ENCODE measurements at regions not wholly inside any gene's neighbourhood (a gene's known extent, or its start where the extent isn't known, plus 50 kb on each side); places are given as distances from the start of the nearest gene placed in this dataset.
A peak's percentile ranks its signal among the peaks of the same experiment; 100 is the strongest.

DNA sequence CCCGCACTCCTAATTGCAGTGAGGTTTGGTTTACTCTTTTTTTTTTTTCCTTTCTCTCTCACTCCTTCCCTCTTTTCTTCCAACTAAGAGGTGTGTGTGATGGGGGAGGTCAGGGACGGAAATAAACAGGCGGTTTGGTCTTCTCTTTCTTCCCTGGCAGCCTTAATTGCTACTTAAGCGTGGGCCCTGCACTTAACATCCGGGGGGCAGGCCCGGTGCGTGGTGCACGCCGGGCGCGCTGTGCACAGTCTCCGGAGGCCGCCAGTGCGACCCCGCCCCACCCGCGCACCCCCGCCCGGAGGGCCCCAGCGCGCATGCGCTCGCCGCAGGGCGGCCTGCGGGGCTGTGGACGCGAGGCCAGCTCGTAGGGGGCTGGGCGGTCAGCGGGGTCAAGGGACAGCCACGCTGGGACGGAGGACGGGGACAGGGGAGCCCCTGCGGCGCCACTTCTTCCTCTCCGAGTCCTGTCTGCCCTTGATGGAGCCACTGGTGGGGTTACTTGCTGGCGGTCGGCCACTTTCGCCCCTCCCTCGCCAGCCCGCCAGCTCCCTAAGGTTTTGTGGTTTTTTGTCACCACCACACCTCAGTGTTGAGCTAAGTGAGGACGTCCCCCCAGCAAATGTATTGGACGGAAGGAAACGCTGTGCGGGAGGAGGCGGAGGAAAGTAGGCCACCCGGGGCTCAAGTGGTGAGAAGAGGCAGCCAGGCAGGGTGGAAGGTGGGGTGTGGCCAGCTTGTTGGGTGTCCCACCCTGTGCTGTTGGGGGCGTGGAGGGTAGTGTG lies 120.9 kb downstream of the MRM1 start:
- Histone ChIP-seq H3K9me3 (ENCODE audit: control extremely low read depth in 1 of 3, control insufficient read depth in 2 of 3, insufficient read depth in 1 of 3, low read length in 2 of 3) (peaks cover 0 to 5% (median 0%) of the 10 kb centered on the region in 3 donors), H2AFZ (ENCODE audit: insufficient read depth, low read depth, low read length, poor library complexity, severe bottlenecking) (peak overlapping the region; percentile 93), H3K9ac (ENCODE audit: low read length) (peak overlapping the region; percentile 72), H4K20me1 (ENCODE audit: control insufficient read depth, insufficient read depth, low read length, poor library complexity, severe bottlenecking) (no peaks in the 10 kb centered on the region), H3K4me3 (ENCODE audit: control extremely low read depth in 1 of 5, extremely low read depth in 1 of 5, insufficient read depth in 1 of 5, low read depth in 2 of 5, low read length in 4 of 5) (peak overlapping the region in 4 of 5 experiments; percentile 58 to 80 (median 64)), H3K27ac (ENCODE audit: low read length in 2 of 2) (peak overlapping the region; percentile 62 to 77), H3K36me3 (replicated peaks in 1 of 2; ENCODE audit: control extremely low read depth in 1 of 2, control insufficient read depth in 1 of 2, extremely low read depth in 1 of 2, insufficient read depth in 2 of 2, low read length in 1 of 2) (no peaks in the 10 kb centered on the region), H3K4me2 (replicated peaks; ENCODE audit: low read depth, low read length, poor library complexity, severe bottlenecking) (peak overlapping the region; percentile 92), H3K4me1 (ENCODE audit: control insufficient read depth in 2 of 2, insufficient read depth in 2 of 2, low read length in 2 of 2) (peaks cover 25 to 35% of the 10 kb centered on the region in 2 donors), H3K27me3 (replicated peaks in 1 of 4; ENCODE audit: control extremely low read depth in 1 of 4, control insufficient read depth in 3 of 4, insufficient read depth in 4 of 4, low read length in 3 of 4) (peaks cover 0 to 5% (median 1%) of the 10 kb centered on the region in 4 experiments), H3K79me2 (ENCODE audit: control insufficient read depth, insufficient read depth, low read length) (no peaks in the 10 kb centered on the region)
- POLR2A ChIA-PET = interaction anchor here (0.7 kb wide), 1 partner anchor 176 kb away, joined by 6 read pairs; no protein-coding TSS in a partner anchor
- ATAC-seq (ENCODE audit: low read depth) (peak; percentile 94), DNase-seq (peak; percentile 81)
- Mint-ChIP-seq H3K4me3 (peak overlapping the region; percentile 90), H3K4me1 (peaks cover 55% of the 10 kb centered on the region), H3K27ac (peak overlapping the region; percentile 96), H3K9me3 (ENCODE audit: insufficient read depth) (no peaks in the 10 kb centered on the region), H3K27me3 (peaks cover 9% of the 10 kb centered on the region)
- TF ChIP-seq, protein P1, sequence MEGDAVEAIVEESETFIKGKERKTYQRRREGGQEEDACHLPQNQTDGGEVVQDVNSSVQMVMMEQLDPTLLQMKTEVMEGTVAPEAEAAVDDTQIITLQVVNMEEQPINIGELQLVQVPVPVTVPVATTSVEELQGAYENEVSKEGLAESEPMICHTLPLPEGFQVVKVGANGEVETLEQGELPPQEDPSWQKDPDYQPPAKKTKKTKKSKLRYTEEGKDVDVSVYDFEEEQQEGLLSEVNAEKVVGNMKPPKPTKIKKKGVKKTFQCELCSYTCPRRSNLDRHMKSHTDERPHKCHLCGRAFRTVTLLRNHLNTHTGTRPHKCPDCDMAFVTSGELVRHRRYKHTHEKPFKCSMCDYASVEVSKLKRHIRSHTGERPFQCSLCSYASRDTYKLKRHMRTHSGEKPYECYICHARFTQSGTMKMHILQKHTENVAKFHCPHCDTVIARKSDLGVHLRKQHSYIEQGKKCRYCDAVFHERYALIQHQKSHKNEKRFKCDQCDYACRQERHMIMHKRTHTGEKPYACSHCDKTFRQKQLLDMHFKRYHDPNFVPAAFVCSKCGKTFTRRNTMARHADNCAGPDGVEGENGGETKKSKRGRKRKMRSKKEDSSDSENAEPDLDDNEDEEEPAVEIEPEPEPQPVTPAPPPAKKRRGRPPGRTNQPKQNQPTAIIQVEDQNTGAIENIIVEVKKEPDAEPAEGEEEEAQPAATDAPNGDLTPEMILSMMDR (IDR thresholded peaks at IDR 0.05) = no peak
- TF ChIP-seq EZH2 (IDR thresholded peaks at IDR 0.05; ENCODE audit: borderline replicate concordance, insufficient read depth, low read depth, low read length, poor library complexity, severe bottlenecking) = no peak
- intact Hi-C loops (cut with micrococcal nuclease) = loop anchor here (1.0 to 5.0 kb wide), 2 partner anchors 121 to 225 kb away; partner anchors contain the start of genes AATF and MRM1
- WGBS (ENCODE audit: insufficient coverage) = under 1% methylated on average over 46 of the region's 49 CpGs
- CTCF ChIA-PET = interaction anchor here (0.6 to 2.0 kb wide), 4 partner anchors 16 to 166 kb away, joined by 3 to 12 read pairs (median 4); partner anchors contain the start of gene MRM1

DNA sequence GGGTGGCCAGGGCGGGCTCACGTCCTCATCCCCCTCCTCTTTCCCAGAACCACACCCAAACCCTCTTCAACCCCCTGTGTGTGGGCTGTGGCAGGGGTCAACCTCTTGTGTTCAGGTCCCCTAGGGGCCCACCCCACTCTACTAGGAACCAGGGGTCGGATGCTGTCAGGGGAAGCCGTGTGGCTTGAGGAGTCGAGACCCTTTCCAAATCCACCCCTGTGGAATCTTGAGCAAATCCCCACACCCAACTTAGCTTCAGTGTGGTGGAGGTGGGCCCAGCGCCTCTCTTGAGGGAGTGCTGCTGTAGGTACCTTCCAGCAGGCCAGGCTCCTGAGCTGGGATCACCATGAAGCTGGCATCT lies 121.5 kb downstream of the MRM1 start:
- ChIA-PET CTCF (interaction anchor here (0.6 to 2.0 kb wide), 3 partner anchors 17 to 166 kb away, joined by 3 to 12 read pairs (median 3); no protein-coding TSS in a partner anchor), POLR2A (no interaction called here)
- peak overlapping the region in 4 of 5 experiments; percentile 58 to 80 (median 64) for H3K4me3 ChIP-seq (ENCODE audit: control extremely low read depth in 1 of 5, extremely low read depth in 1 of 5, insufficient read depth in 1 of 5, low read depth in 2 of 5, low read length in 4 of 5)
- peak overlapping the region; percentile 92 for H3K4me2 ChIP-seq (replicated peaks; ENCODE audit: low read depth, low read length, poor library complexity, severe bottlenecking)
- 100% methylated on average over 1 of the region's 6 CpGs for WGBS (ENCODE audit: insufficient coverage)
- ATAC-seq (ENCODE audit: low read depth) (no peak), DNase-seq (no peak)
- Mint-ChIP-seq H3K4me3 (peak overlapping the region; percentile 90), H3K9me3 (ENCODE audit: insufficient read depth) (no peaks in the 10 kb centered on the region), H3K4me1 (peaks cover 55% of the 10 kb centered on the region), H3K27me3 (peaks cover 10% of the 10 kb centered on the region), H3K27ac (peak overlapping the region; percentile 91)
- no peaks in the 10 kb centered on the region for H3K36me3 ChIP-seq (replicated peaks in 1 of 2; ENCODE audit: control extremely low read depth in 1 of 2, control insufficient read depth in 1 of 2, extremely low read depth in 1 of 2, insufficient read depth in 2 of 2, low read length in 1 of 2)
- peak overlapping the region; percentile 93 for H2AFZ ChIP-seq (ENCODE audit: insufficient read depth, low read depth, low read length, poor library complexity, severe bottlenecking)
- H4K20me1 ChIP-seq (ENCODE audit: control insufficient read depth, insufficient read depth, low read length, poor library complexity, severe bottlenecking) = no peaks in the 10 kb centered on the region
- TF ChIP-seq, protein P1 (IDR thresholded peaks at IDR 0.05) = no peak
- no peak for TF ChIP-seq EZH2 (IDR thresholded peaks at IDR 0.05; ENCODE audit: borderline replicate concordance, insufficient read depth, low read depth, low read length, poor library complexity, severe bottlenecking)
- peaks cover 25 to 35% of the 10 kb centered on the region in 2 donors for H3K4me1 ChIP-seq (ENCODE audit: control insufficient read depth in 2 of 2, insufficient read depth in 2 of 2, low read length in 2 of 2)
- peak overlapping the region; percentile 72 for H3K9ac ChIP-seq (ENCODE audit: low read length)
- H3K9me3 ChIP-seq (ENCODE audit: control extremely low read depth in 1 of 3, control insufficient read depth in 2 of 3, insufficient read depth in 1 of 3, low read length in 2 of 3) = peaks cover 0 to 5% (median 0%) of the 10 kb centered on the region in 3 donors
- peak overlapping the region; percentile 62 to 77 for H3K27ac ChIP-seq (ENCODE audit: low read length in 2 of 2)
- H3K79me2 ChIP-seq (ENCODE audit: control insufficient read depth, insufficient read depth, low read length) = no peaks in the 10 kb centered on the region
- intact Hi-C loops (cut with micrococcal nuclease) = loop anchor here (1.0 to 5.0 kb wide), 2 partner anchors 122 to 224 kb away; partner anchors contain the start of genes AATF and MRM1
- H3K27me3 ChIP-seq (replicated peaks in 1 of 4; ENCODE audit: control extremely low read depth in 1 of 4, control insufficient read depth in 3 of 4, insufficient read depth in 4 of 4, low read length in 3 of 4) = peaks cover 0 to 11% (median 2%) of the 10 kb centered on the region in 4 experiments

Measured in B cell (primary cell).